ENCODE measurements at regions not wholly inside any gene's neighbourhood (a gene's known extent, or its start where the extent isn't known, plus 50 kb on each side); places are given as distances from the start of the nearest gene placed in this dataset.

- no peaks in the 10 kb centered on the region for H3K9me1 ChIP-seq (replicated peaks; ENCODE audit: control insufficient read depth, extremely low read depth, insufficient read depth, low read length)
- H3K27me3 ChIP-seq (ENCODE audit: control insufficient read depth in 2 of 2, insufficient read depth in 2 of 2, low read length in 2 of 2): no peaks in the 10 kb centered on the region
- no peak overlapping the region for H3K4me3 ChIP-seq (replicated peaks in 1 of 3; ENCODE audit: insufficient read depth in 1 of 3, low read depth in 1 of 3, low read length in 3 of 3)
- no peaks in the 10 kb centered on the region for H3K4me1 ChIP-seq (ENCODE audit: control insufficient read depth, extremely low read depth, insufficient read depth, low read length)
- H3K36me3 ChIP-seq (ENCODE audit: control insufficient read depth in 2 of 2, extremely low read depth in 1 of 2, insufficient read depth in 2 of 2, low read length in 2 of 2): no peaks in the 10 kb centered on the region
- H3K4me2 ChIP-seq (ENCODE audit: insufficient read depth, low read length): no peak overlapping the region
- intact Hi-C loops (cut with micrococcal nuclease) (no loop called here), dilution Hi-C loops (cut with MboI; ENCODE audit: extremely low pct_ligation_motif_present, low sequenced_read_pairs) (no loop called here)
- ChIA-PET POLR2A (no interaction called here), CTCF (interaction anchor here (2.0 kb wide), 1 partner anchor 13 kb away, joined by 14 read pairs; no protein-coding TSS in a partner anchor)
- H2AFZ ChIP-seq (ENCODE audit: low read depth, low read length): no peak overlapping the region
- DNase-seq (ENCODE audit: low read depth, low spot score) (no peak), FAIRE-seq (no peak)
- no peaks in the 10 kb centered on the region for H3K9me3 ChIP-seq (replicated peaks; ENCODE audit: control insufficient read depth, insufficient read depth, low read length)
- H3K9ac ChIP-seq (replicated peaks; ENCODE audit: extremely low read depth, insufficient read depth, low read length): no peak overlapping the region
- BruUV-seq (replicated peaks): no TSS peak
- no peak overlapping the region for H3K27ac ChIP-seq (ENCODE audit: insufficient read depth, low read depth, low read length)
- H4K20me1 ChIP-seq (replicated peaks; ENCODE audit: control insufficient read depth, extremely low read depth, insufficient read depth, low read length): no peaks in the 10 kb centered on the region
- H3K79me2 ChIP-seq (ENCODE audit: control insufficient read depth, insufficient read depth, low read length): no peaks in the 10 kb centered on the region
- TF ChIP-seq CTCF (IDR thresholded peaks at IDR 0.05; ENCODE audit: extremely low read depth in 1 of 2, insufficient read depth in 1 of 2, low read depth in 1 of 2, low read length in 2 of 2): no peak
- no peak for TF ChIP-seq FOS (IDR thresholded peaks at IDR 0.05; ENCODE audit: borderline replicate concordance, insufficient read depth, low read length)
- TF ChIP-seq POLR2A (IDR thresholded peaks at IDR 0.05; ENCODE audit: low read depth, low read length): no peak
- no peak for TF ChIP-seq GATA2 (IDR thresholded peaks at IDR 0.05; ENCODE audit: insufficient read depth, insufficient read length, low read depth, low read length)
- TF ChIP-seq JUN (IDR thresholded peaks at IDR 0.05; ENCODE audit: borderline replicate concordance, insufficient read depth, insufficient read length, low read depth): no peak
- TF ChIP-seq POLR2AphosphoS5 (IDR thresholded peaks at IDR 0.05; ENCODE audit: insufficient read depth, low read depth, low read length): no peak
- no peak for TF ChIP-seq MYC (IDR thresholded peaks at IDR 0.05; ENCODE audit: low read depth, low read length)
- no peak for TF ChIP-seq EZH2 (IDR thresholded peaks at IDR 0.05; ENCODE audit: borderline replicate concordance, low read depth, low read length, severe bottlenecking)
- TF ChIP-seq MAX (IDR thresholded peaks at IDR 0.05; ENCODE audit: insufficient read depth, insufficient read length): no peak
Measured at GRCh38 chr10:71908998-71909397, 55.2 kb upstream of the CHST3 start.
